DOHH2 (cell line): ENCODE measurements at regions not wholly inside any gene's neighbourhood (a gene's known extent, or its start where the extent isn't known, plus 50 kb on each side); places are given as distances from the start of the nearest gene placed in this dataset.
A peak's percentile ranks its signal among the peaks of the same experiment; 100 is the strongest.

ENCODE experiments used
- H3F3A ChIP-seq: fragments of 200-600 bp; sonication (generic), shearing (Covaris generic); 2 replicates; pipeline ENCODE4 v1.6.0; 2016; ENCODE audit warnings: antibody characterized with exemption, mild to moderate bottlenecking; ENCODE audit not compliant: control insufficient read depth, insufficient read depth
- H3K27ac ChIP-seq: fragments of 200-600 bp; sonication (generic); 2 replicates; pipeline ENCODE4 v1.5.1; 2014; ENCODE audit warnings: low read depth, mild to moderate bottlenecking, low read length, moderate library complexity
- H3K27me3 ChIP-seq: fragments of 200-600 bp; sonication (generic); 2 replicates; pipeline ENCODE4 v1.6.1; 2014; ENCODE audit warnings: mild to moderate bottlenecking, low read length, mixed read lengths; ENCODE audit not compliant: control insufficient read depth
- H3K36me3 ChIP-seq: fragments of 200-600 bp; sonication (generic); 2 replicates; pipeline ENCODE4 v1.6.1; 2014; ENCODE audit warnings: mild to moderate bottlenecking, low read length, moderate library complexity, mixed read lengths; ENCODE audit not compliant: control insufficient read depth
- H3K4me1 ChIP-seq: fragments of 200-600 bp; sonication (generic); 2 replicates; pipeline ENCODE4 v1.6.1; 2014; ENCODE audit warnings: mild to moderate bottlenecking, low read length, mixed read lengths; ENCODE audit not compliant: control insufficient read depth
- H3K4me2 ChIP-seq: fragments of 200-600 bp; sonication (generic); 2 replicates; pipeline ENCODE4 v1.6.0; 2014; ENCODE audit warnings: mild to moderate bottlenecking, low read length, moderate library complexity
- H3K4me3 ChIP-seq: fragments of 200-600 bp; sonication (generic); 2 replicates; pipeline ENCODE4 v1.5.1; 2014; ENCODE audit warnings: mild to moderate bottlenecking, low read length, mixed read lengths
- H3K79me2 ChIP-seq: fragments of 200-600 bp; sonication (generic); 2 replicates; pipeline ENCODE4 v1.6.1; 2014; ENCODE audit warnings: mild to moderate bottlenecking, low read length, mixed read lengths; ENCODE audit not compliant: control insufficient read depth
- H3K9me2 ChIP-seq: fragments of 200-600 bp; sonication (generic); replicated peaks from 2 replicates; pipeline ENCODE4 v1.6.1; 2014; ENCODE audit warnings: mild to moderate bottlenecking, low read length, mixed read lengths; ENCODE audit not compliant: control insufficient read depth
- H3K9me3 ChIP-seq: fragments of 200-600 bp; sonication (generic); 2 replicates; pipeline ENCODE4 v1.6.1; 2014; ENCODE audit warnings: antibody characterized with exemption, low read length, mixed read lengths; ENCODE audit not compliant: control insufficient read depth, insufficient read depth
- H4K20me1 ChIP-seq: fragments of 200-600 bp; sonication (generic); 2 replicates; pipeline ENCODE4 v1.6.0; 2014; ENCODE audit warnings: low read depth, mild to moderate bottlenecking, antibody characterized with exemption, low read length, moderate library complexity; ENCODE audit not compliant: control insufficient read depth, insufficient read depth
- EZH2phosphoT487 ChIP-seq: fragments of 200-600 bp; sonication (generic); IDR thresholded peaks from 2 replicates; pipeline ENCODE4 v1.6.1; 2017; ENCODE audit warnings: borderline replicate concordance, mild to moderate bottlenecking, antibody characterized with exemption, low read length, moderate library complexity, mixed read lengths
- TF ChIP-seq, protein P1 (sequence below): fragments of 200-600 bp; sonication (generic); IDR thresholded peaks from one replicate; pipeline ENCODE4 v1.5.1; 2014; ENCODE audit warnings: antibody characterized with exemption, mild to moderate bottlenecking, low read depth, low read length; ENCODE audit not compliant: poor library complexity, severe bottlenecking

DNA sequence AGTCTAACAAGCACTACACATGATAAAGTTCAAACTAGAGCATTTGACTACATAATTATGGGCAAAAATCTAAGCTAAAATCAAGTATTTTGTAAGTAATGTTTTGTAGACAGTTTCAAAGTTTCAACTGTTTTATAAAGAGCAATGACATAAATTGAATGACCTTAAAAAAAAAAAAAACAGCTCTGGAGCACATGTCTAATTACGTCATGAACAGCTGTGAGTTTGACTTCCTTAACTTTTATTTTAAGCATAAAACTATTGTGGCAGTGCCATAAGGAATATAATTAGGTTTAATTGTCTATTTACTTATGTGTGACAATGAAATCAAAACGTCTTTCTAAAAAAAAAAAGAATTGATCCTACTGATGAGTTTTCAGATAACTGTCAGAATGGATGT lies 272.5 kb upstream of the LRRC7 start:
- H3K4me3 ChIP-seq = peak overlapping the region; percentile 12
- no peaks in the 10 kb centered on the region for H3K27me3 ChIP-seq
- no peaks in the 10 kb centered on the region; the same call in 1 of the 2 replicates for H3F3A ChIP-seq
- no peaks in the 10 kb centered on the region for H3K36me3 ChIP-seq
- H3K9me2 ChIP-seq = no peaks in the 10 kb centered on the region
- TF ChIP-seq, protein P1, sequence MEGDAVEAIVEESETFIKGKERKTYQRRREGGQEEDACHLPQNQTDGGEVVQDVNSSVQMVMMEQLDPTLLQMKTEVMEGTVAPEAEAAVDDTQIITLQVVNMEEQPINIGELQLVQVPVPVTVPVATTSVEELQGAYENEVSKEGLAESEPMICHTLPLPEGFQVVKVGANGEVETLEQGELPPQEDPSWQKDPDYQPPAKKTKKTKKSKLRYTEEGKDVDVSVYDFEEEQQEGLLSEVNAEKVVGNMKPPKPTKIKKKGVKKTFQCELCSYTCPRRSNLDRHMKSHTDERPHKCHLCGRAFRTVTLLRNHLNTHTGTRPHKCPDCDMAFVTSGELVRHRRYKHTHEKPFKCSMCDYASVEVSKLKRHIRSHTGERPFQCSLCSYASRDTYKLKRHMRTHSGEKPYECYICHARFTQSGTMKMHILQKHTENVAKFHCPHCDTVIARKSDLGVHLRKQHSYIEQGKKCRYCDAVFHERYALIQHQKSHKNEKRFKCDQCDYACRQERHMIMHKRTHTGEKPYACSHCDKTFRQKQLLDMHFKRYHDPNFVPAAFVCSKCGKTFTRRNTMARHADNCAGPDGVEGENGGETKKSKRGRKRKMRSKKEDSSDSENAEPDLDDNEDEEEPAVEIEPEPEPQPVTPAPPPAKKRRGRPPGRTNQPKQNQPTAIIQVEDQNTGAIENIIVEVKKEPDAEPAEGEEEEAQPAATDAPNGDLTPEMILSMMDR = no peak
- no peak for TF ChIP-seq EZH2phosphoT487
- no peaks in the 10 kb centered on the region for H3K9me3 ChIP-seq
- H4K20me1 ChIP-seq = no peaks in the 10 kb centered on the region
- H3K4me2 ChIP-seq = peak overlapping the region; percentile 53
- H3K79me2 ChIP-seq = no peaks in the 10 kb centered on the region
- H3K4me1 ChIP-seq = peaks cover 40% of the 10 kb centered on the region
- H3K27ac ChIP-seq = peak overlapping the region; percentile 49

DNA sequence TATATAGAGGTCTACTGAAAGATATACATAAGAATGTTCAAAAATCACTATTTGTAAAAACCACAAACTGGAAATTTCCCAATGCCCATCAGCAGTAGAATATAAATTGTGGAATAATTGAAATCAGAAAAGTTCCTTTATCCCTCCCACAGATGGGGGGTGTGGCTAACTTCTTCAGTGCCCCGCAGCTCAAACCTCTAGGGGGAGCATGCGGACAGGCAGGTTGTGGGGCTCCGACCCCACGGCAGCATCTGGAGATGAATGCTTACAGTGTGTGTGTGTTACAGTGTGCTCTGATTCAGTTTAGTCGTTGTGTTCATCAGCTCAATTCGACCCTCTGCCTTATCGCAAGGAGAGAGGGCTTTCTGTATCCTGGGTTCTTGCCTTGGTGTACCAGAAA lies 262.1 kb upstream of the LRRC7 start:
- no peaks in the 10 kb centered on the region for H3K79me2 ChIP-seq
- no peaks in the 10 kb centered on the region for H3K9me2 ChIP-seq
- H3K27me3 ChIP-seq = no peaks in the 10 kb centered on the region
- H4K20me1 ChIP-seq = no peaks in the 10 kb centered on the region
- peaks cover 23% of the 10 kb centered on the region for H3K4me1 ChIP-seq
- H3K9me3 ChIP-seq = no peaks in the 10 kb centered on the region
- H3F3A ChIP-seq = no peaks in the 10 kb centered on the region
- TF ChIP-seq, protein P1 = peak; percentile 43
- TF ChIP-seq EZH2phosphoT487 = no peak
- no peak overlapping the region for H3K27ac ChIP-seq
- H3K36me3 ChIP-seq = no peaks in the 10 kb centered on the region
- H3K4me3 ChIP-seq = no peak overlapping the region
- no peak overlapping the region for H3K4me2 ChIP-seq

DNA sequence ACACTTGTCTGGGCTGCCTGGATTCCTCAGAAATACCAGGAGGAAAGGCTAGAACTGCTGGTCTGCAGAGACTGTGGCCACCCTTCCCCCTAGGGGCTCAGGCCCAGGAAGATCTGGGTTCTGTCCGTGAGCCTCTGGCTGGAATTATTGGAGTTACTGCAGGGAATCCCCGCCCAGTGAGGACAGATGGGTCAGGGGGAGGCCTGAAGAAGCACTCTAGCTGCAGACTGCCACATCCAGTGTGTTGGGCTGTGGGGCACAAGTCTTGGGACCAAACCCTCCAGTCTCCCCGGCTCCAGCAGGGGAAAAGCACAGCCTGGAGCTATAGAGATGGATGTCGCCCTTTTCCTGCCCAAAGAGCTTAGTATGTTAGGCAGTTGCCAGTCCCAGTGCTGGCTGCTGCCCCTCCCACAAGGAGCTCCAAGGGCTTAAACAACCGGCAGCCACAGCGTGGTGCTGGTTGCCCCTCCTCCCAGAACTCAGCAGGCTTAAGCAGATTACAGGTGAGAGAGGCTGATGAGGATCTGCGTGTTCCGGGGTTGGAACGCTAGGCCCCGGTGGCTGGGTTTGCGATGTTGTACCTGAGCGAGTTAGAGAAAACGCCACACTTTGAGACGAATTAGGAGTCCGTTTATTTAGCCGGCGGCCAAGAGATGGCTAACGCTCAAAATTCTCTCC lies 255.5 kb upstream of the LRRC7 start:
- no peaks in the 10 kb centered on the region for H3F3A ChIP-seq
- H3K27ac ChIP-seq = no peak overlapping the region
- no peaks in the 10 kb centered on the region for H3K9me2 ChIP-seq
- H3K9me3 ChIP-seq = no peaks in the 10 kb centered on the region
- peaks cover 23% of the 10 kb centered on the region for H3K4me1 ChIP-seq
- no peaks in the 10 kb centered on the region for H3K79me2 ChIP-seq
- no peaks in the 10 kb centered on the region for H4K20me1 ChIP-seq
- H3K36me3 ChIP-seq = no peaks in the 10 kb centered on the region
- TF ChIP-seq, protein P1 = no peak
- TF ChIP-seq EZH2phosphoT487 = no peak
- no peaks in the 10 kb centered on the region for H3K27me3 ChIP-seq
- no peak overlapping the region for H3K4me3 ChIP-seq
- H3K4me2 ChIP-seq = no peak overlapping the region
